Neural progenitor cell (in vitro differentiated cells): ENCODE measurements at regions not wholly inside any gene's neighbourhood (a gene's known extent, or its start where the extent isn't known, plus 50 kb on each side); places are given as distances from the start of the nearest gene placed in this dataset.

ENCODE experiments used
- CTCF ChIP-seq: fragments of 200-600 bp; sonication (generic); IDR thresholded peaks from 2 replicates; pipeline ENCODE4 v1.5.1; 2017; ENCODE audit warnings: antibody characterized with exemption, mild to moderate bottlenecking
- EZH2 ChIP-seq: fragments of 200-600 bp; sonication (generic); IDR thresholded peaks from 2 replicates; pipeline ENCODE4 v1.6.1; 2017; ENCODE audit warnings: antibody characterized with exemption, mild to moderate bottlenecking, moderate library complexity
- EZH2phosphoT487 ChIP-seq: fragments of 200-600 bp; sonication (generic); IDR thresholded peaks from 2 replicates; pipeline ENCODE4 v1.6.1; 2017; ENCODE audit warnings: antibody characterized with exemption

DNA sequence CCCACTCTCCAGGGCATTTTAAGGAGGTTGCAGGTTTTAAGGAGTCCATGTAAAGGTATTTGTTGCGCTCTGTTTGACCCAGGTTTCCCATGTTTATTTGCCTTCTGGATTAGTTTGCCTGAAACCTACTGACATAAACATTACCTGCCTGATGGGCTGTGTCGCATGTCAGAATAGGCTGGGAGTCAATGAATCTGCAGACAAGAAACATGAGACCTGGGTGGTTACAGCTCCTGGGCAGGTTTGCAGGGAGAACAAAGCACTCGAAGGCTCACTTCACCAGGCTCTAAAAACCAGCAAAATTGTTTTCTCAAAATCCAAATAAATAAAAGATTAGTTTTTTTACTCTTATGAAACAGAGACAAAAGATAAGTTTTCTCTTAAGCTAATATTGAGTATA lies 114.4 kb upstream of the SERTM1 start:
- TF ChIP-seq CTCF: no peak
- no peak for TF ChIP-seq EZH2
- no peak for TF ChIP-seq EZH2phosphoT487
